GM18517 (cell line): ENCODE measurements at regions not wholly inside any gene's neighbourhood (a gene's known extent, or its start where the extent isn't known, plus 50 kb on each side); places are given as distances from the start of the nearest gene placed in this dataset.

ENCODE experiments used
- ATAC-seq: cut with Tn5 transposase; IDR thresholded peaks from one replicate; pipeline ENCODE4 v1.9.1; 2021; ENCODE audit warnings: mild to moderate bottlenecking, moderate library complexity; ENCODE audit not compliant: unreplicated experiment

DNA sequence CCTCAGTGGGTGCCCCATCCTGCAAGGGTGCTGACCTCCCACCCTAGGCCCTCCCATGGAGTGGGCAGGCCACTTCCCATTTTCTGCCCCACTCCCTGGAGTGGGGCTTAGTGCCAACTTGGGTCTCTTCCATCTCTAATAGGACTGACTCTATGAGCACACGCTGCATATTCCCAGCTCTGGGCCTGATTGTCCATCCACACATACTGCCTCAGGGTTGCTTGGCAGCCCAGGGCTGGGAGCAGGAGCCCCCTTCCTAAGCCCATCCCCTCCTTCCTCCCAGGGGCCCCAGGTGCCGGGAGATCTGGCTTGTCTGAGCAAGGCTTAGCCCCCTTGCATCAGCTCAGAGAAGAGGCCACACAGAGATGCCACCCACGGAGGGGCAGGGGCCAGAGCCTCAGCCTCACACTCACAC is 55.1 kb downstream of the PJA1 start:
- ATAC-seq: no peak

DNA sequence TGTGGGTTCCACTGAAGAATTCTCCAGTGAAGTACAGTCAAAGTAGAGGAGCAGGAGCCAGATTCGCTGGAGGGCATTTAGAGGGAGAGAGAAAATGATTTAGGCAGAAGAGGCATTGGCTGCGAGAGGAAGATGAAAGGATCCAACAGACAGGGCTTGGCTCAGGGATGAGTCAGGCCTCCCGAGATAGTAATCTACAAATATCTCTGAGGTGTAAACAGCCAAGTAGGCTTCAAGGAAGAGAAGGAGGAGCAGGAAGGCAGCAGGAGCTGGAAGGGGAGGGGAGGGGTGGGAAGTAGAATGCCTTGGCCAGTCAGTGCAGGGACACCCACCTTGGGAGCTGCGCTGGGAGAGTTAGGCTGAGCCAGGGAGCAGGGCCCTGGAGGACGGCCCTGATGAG is 55.5 kb downstream of the PJA1 start:
- ATAC-seq: no peak

DNA sequence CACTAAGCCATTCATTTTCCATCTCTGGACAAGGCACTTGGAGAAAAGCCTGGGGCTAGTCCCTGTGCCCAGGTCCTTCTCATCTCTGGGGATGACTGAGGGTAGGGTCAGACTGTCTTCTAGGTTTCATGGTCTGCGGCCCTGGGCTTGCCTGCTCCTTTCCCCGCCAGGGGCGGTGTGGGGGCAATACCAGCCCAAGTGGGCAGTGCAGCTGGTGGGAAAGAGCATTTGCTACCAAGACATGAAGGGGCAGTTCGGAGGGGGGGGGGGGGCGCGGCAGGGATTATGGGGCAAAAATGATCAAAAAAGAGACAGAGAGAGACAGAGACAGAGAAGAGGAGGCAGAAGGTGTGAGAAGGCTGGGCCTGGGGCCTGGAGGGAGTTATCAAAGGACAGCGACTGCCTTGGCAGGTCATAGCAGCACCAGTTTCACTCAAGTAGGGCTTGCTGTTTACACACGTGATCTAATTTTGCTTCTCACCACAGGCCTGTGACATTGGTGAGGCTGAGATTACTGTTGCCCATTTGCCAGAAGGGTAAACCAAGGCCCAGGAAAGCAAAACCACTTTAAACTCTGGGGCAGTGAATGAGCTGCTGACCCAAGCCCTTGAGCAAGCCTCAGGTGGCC is 56.1 kb downstream of the PJA1 start:
- no peak for ATAC-seq

DNA sequence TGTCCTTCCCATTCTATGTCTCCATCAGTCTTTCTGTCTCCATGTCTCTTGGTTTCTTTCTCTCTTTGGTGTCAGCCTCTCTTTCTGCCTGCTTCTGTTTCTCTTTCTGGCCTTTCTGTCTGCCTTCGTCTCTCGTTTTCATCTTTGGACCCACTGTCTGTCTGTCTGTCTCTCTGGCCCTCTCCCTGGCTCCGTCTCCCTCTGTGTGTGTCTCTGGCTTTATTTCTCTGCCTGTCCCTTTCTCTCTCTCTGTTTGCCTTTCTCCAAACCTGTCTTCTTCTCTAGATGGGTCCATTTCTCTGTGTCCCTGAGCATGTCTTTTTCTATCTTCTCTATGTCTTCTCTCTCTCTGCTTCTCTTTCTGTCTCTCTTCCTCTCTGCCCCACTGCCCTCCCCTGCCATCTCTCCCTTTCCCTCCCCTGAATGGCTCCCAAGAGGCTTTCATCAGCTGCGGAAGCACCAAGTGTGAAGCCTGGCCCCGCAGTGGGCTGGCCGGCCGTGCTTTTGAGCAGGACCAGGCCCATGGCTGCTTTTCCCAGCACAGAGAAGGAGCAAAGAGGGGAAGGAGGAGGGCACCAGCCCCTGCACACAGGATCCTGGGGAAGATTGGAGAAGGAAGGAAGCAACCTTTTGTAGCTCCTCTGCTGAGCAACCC is 57.4 kb downstream of the PJA1 start:
- ATAC-seq: no peak

DNA sequence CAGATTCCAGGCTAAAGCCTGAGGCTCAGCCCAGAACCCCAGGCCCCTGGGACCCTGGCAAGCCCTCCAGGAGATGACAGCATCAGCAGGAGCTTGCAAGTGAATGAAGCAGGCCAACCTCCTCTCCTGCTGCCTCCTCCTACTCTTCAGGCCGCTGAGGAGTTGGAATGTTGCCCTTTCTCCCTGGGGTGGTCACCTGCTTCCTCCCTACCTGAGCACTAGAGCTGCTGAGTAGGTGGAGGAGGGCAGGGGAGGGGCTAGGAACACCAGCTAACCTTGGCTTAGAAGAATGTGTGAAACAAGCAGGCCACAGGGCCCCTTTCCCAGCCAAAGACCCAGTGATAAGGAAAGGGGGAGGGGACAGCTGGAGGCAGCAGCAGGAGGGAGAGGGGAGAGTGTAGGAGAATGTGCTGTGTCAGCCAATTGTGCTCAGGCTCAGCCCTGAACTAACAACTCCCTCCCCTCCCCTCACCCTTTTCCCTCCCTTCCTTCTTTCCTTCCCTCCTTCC is 58.0 kb downstream of the PJA1 start:
- no peak for ATAC-seq

DNA sequence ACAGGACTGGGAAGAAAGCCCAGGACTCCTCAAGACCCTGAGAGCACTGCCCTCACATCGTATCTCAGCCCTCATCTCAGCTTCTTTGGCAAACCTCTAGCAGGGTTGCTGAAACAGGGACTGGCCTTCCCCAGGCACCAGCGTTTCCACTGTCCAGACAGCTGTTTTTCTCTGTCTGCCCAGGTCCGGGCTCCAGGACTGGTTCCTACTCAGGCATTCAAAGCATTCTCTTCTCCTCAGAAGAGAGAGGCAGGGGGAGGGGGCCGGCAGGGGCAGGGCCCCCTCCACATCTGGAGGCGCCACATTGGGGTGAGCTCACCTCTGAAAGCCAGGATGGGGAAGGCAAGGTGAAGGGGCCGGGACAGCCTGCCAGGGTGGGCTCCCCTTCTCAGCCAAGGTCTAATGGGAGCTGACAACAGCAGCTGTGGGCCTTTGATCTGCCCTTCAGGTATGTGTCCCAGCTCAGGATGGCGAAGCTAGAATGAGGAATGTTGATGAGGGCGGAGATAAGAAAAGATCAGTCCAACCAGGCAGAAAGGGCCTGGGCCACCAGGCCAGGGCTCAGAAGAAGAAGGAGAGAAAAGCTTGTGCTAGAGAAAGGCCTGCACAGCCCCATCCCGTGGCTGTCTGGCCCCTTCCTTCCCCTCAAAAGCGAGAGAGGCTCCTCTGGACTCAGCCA is 60.4 kb downstream of the PJA1 start:
- no peak for ATAC-seq

DNA sequence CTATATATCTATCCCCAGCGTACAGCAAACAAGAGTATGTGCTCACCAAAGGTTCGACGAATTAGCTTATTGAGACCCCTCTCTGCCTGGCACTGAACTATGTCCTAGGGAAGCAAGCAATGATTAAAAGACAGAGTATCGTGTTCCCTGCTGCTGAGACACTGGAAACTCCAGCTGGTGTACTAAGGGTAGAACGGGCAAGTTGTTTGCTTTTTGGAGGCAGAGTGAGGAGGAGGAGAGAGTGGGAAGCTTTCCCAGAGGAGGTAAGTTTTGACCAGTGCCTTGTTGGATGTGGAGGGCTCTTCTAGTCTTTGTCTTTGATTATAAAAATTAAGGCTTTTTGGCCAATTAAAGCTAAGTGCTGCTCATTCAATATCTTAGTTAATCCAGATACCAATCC is 61.7 kb downstream of the PJA1 start:
- ATAC-seq: no peak

DNA sequence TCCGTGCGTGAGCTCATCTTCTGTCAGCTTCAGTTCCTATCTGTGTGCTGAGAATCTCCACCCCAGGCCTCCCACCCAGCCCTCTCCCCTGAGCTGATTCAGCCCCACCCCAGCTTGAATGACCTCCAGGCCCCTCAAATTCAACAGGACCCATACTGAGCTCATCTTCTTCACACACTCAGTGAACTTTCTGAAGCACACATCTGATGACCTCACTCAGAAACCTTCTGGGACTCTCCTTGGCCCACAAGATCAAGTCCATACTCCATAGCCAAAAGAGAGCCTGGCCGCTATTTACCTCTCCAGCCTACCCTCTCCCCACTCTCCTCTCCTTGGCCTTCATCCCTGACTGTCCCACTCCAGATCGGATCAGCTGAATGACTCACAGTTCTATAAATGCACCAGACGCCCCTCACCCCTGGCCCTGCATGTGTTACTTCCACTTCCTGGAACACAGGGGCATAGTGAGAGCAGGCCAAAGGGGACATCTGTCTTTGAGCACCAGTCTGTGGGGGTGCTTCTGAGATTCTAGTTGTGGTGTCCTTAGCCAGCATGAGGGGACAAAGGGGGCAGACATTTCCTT is 62.5 kb downstream of the PJA1 start:
- ATAC-seq: no peak

DNA sequence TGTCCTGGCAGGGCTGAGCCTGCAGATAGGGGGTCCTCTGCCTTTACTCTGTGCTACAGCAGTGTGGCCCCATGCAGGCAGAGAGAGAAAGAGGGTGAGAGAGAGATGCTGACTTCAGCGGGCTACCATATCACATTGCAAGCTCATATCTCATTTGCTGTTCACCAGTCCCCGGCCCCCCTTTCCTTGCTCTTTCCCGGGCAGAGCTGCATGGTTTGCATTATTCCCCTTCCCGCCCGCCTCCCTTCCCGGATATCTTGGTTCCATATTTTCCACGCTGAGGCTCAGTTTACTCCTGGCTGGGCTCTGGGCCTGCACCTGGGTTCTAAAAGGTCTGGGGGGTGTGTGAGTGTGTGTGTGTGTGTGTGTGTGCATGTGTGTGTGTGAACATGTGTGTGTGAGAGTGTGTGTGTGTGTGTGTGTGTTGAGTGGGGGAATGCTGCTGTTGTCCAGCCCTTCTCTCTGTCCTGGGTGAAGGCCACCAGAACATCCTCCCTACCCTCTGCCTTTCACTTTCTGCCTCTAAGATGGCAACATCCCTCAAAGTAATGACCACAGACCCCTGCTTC is 63.5 kb downstream of the PJA1 start:
- ATAC-seq: no peak

DNA sequence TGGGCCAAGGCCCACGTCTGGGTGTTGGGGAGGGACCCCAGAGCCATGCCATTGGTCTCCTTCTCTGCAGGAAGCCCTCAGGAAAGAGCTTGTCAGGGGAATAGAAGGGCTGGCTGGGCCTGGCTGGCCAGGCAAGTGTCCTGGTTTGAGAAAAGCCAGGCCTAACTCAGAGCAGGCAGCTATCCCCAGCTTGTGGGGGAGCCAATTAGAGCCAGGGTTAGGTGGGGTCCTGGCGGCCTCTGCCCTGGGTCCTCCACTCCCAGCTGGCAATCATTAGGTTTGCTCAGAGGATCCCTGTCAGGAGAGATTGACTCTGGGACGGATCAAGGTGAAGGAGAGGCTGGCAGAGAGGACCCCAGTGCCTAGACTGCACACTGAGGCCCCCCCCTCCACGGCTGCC is 64.8 kb downstream of the PJA1 start:
- no peak for ATAC-seq

DNA sequence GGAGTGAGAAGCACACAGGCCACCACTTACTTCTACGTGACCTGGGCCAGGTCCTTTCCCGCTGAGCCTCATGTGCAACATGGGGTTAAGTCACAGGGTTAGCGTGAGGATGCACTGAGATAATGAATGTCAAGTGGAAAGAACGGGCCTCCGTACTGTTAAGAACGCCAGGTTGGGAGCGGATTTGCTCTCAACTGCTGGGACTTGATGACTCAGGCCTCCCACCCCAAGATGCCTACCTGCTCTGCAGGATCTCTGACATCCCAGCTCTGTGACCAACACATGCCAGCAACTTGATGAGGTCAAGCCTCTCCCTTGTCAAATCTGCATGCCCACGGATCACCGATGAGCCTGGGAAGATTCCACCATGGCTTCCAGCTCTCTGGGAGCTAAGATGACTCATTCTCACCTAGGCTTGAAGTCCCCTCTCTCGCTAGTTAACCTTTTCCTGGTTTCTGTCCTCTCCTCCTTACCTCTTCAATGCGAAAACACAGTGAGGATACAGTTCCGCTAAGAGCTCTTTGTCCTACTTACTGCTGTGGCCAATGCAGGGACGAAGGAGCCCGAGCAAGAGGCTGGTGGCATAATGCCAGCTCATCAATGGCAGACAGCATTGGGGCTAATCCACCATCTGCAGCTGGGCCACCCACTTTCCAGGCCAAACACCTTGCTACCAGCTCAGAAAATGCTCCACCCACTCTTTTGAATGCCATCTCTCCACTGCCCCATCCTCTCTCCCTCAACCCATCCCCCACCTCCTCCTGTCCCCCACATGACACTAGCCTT is 67.6 kb downstream of the PJA1 start:
- ATAC-seq: no peak

DNA sequence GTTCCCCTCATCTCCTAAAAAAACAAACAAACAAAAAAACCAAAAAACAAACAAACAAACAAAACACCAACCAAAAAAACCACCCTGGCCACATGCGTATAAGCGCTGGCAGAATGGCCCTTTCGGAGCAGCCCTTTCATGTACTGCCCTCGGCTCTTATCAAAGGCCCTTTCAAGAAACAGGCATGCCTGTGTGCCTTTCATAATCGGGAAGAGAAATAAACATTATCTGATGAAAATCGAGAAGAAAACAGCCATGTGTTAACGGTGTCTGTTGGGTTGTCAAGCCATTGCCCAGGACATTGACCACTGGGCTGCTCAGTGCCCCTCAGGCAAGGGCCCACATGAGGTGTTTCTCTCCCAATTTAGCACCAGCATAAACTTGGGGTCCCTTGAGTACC is 68.3 kb downstream of the PJA1 start:
- ATAC-seq: no peak

DNA sequence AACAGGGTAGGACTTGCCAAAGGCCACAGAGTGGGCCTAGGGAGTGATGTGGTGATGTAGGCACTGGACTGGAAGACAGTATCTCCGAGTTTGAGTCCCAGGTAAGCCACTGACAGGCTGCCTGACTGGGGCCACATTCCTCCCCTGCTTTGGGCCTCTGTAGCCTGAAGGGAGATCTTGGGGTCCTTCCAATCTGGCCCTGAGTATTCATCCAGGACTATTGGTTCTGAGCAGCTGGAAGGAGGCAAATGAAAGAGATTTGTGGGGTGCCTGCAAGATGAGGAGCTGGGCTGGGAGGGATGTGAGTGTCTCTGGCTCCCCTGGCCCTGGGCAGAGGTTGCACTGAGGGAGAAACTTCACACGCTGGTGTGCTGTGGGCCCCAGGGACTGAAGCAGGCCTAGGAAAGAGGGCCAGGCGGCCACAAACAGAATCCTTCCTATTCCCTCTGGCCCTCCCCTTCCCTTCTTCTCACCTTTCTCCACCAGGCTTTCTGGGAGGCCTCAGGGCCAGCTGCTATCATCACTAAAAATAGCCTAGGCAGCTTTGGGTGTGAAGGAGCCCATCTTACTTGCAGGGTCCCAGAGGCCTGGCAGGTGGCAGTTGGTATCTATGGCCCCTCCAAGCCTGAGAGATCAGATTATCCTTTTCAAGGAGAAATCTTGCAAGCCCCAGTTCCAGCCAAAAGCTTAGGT is 70.1 kb downstream of the PJA1 start:
- ATAC-seq: no peak

DNA sequence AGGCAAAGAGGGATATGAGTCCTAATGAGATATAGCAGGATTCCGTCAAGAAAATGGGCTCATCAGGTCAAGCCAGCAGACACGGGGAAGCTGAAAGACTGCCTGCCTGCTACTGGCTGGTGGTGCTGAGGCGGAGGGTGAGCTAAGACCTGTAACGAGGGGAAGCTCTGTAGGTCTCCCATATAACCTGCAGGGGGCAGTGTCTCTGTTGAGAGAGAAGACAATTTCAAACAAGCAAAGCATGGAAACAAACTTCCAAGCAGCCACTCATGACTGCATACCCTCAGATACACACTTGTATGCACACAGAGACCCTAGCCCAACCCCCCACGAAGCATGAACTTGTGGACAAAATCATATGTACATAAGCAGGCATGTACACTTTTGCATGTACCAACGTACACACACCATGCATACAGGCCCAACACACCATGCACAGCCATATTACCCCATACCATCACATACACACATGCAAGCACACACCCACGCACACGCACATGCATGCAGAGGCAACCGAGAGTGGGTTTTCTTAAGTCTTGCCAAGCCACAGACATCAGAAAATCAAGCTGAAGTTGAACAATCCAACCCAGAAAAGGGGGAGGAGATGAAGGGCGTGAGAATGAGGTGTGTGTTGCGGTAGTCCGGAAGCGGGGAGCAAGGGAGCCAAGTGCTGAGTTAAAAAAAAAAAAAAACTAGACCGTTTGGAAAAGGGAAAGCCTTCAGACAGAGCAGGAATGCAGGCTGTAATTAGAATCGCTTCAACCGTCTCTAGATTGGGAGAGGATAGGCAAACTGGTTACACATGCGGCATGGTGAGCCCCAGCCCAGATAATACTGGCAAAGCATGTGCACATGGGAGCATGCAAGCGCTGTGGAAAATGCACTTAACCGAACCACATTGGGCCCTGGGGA is 71.0 kb downstream of the PJA1 start:
- no peak for ATAC-seq

DNA sequence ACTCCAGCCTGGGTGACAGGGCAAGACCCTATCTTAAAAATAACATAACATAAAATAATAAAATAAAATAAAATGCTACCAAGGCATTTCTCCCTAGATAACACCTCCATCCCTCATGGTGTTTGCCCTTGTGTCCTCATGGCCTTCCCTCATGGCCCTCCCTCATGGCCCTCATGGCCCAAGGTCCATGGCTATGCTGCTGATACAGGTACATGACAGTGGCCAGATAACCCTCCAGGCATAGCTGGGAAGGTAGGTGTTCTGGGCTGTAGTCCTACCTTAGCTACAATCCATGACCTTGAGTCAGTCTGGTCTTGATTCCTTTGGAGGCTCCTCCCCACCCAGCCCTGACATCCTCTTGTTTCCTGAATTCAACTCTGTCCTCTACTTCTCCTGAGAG is 75.2 kb downstream of the PJA1 start:
- no peak for ATAC-seq

DNA sequence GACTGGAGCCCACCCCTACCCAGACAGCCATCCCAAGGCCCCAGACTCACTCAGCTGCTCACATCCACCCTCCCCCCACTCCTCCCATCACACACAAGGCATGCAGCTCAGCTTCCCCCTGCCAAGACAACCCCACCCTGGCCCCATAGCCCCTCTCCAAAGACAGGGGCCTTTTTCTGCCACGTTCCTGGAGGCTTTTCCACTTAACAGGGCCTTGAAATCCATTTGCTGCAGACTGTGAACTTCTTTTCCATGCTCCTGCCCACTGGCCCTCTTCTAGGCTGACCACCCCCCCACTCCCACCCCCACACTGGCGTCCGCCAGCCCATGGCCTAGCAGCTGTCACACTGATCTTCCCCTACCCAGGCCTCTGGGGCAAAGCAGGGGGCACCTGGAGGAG is 76.0 kb downstream of the PJA1 start:
- no peak for ATAC-seq

DNA sequence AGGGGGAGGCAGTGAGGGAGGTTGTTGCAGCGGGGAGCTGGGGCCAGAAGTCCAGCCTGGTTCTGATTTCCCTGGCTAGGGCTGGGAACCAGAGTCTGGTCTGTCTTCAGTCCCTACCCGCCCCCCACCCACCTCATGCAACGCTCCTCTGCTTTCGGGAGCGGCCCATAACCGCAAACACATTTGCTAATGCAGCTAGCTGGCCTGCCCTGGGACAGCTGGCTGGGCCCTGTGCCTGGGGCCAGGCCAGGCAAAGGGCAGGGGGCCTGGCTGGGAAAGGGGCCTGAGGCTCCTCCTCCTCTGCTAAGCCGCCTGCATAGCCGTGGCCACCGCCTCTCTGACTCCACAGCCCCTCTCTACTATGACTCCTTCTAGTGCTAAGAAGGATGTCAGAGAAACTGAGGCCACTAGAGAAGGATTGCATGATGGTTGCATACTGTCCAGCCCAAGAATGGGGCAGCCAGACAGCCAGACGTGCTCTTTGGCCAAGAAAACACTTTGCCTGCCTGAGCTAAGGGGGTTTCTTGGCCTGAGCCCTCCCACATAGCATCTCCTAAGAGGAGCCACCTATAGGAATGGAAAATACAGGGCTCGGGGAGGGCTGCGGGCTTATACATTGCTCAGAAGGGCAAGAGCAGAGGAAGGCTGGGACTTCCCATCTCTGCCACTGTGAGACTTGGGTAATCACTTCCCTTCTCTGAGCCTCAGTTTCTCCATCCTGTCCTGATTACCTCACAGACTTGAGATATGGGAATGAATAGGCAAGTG is 76.9 kb downstream of the PJA1 start:
- ATAC-seq: no peak

DNA sequence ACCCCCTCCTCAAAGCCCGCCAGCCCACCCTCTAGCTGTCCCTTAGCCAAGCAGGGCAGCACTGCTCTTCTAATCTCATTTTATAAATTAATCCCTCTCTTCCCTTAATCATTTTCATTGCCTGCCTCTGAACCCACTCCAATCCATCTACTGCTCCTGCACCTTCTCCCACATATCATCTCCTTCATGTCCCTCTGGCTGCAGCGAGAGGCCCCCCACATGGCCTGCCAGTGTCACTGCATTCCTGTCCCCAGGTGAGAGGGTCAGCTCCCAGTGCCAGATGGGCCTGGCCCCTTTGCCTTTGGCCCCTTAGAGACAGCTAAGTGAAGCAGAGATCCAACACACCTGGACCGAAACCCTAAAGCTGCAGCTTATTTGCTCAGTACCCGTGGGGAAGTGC is 79.4 kb downstream of the PJA1 start:
- ATAC-seq: no peak
